SW480 (cell line): ENCODE measurements at regions not wholly inside any gene's neighbourhood (a gene's known extent, or its start where the extent isn't known, plus 50 kb on each side); places are given as distances from the start of the nearest gene placed in this dataset.
A peak's percentile ranks its signal among the peaks of the same experiment; 100 is the strongest.

Experiments
- DNase-seq: peaks from one replicate; pipeline ENCODE4 v3.0.0-alpha.2; 2016; ENCODE audit warnings: low spot score

DNA sequence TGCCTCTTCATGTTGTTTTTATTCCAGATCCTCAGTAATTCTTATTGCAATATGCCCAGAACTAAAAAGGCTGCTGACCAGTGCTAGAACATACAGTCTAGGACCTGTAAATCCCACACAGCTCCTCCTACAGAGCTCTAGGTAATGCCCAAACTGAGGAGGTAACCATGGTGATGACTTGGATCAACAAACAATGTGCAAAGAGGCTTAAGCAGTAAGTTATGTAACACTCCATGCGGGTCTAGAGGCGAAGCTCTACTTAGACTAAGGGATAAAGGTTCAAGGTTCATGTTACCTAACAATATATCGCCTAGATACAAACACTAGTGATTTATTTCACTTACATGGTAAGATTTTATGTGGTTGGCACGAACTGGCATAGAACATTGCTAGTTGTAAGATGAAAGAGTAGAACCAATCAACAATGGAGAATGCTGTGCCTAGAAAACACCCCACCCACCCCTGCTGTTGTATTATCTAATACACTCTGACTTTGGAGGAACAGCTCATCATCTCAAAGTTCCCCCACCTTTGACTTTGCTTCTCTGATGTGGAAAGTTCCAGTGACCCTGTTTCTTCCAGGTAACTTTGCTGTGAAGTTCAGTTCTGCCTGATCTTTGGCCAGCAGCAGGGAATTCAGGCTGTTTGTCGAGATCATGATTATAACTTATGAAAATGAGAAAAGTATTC lies 242.4 kb downstream of the ALDH8A1 start:
- peak; percentile 29 for DNase-seq

DNA sequence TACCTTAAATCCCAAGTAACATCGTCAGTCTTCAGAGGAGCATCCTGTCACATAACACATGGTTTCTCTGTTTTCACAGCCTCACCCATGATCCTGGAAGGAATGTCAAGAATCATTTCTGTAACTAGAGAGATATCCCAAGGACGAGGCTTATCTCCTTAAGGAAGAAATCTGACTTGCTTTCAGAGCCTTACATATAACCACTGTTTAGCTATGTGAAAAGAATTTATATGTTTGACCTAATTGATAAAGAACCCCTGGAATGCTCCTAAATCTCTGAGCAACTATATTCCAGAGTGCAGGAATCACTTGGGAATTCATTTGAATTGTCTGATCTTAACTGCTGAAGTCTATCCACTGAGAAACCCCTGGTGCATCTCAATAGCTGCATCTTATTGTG lies 243.1 kb downstream of the ALDH8A1 start:
- DNase-seq = no peak

DNA sequence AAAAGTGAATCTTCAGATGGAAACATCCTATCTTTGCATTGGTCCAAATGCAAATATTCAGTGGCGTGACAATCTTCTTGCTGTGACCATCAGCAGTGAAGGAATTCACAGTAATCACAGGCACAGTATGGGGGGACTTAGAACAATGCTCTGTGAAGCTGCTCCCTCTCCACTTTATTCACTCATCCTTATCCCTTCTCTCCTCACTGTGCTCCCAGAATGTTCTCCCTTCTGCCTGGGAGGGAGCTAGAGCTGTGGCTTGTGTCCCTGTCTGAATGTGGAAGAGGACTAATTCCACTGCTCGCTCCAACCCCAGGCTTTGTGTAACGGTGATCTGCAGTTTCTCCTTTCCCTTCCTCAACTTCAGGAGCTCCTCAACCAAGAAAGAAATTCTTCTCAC lies 243.7 kb downstream of the ALDH8A1 start:
- DNase-seq = no peak

DNA sequence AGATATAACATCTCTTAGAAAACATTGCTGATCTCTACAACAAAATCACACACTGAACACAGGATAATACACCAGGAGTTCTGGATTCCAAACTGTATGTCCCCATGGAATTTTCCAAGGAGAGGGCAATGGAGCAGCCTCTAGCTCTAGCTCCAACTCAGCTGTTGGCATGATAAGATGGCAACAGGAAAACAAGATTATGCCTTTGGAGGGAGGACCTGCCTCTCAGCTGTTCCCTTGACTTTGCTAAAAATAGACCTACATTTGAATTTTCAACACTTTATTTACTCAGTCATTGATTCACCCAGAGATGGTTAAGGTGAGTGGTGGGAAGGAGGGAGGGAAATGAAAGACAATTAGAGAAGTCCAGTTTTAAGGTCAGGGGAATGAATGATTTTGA lies 246.7 kb downstream of the ALDH8A1 start:
- DNase-seq = no peak

DNA sequence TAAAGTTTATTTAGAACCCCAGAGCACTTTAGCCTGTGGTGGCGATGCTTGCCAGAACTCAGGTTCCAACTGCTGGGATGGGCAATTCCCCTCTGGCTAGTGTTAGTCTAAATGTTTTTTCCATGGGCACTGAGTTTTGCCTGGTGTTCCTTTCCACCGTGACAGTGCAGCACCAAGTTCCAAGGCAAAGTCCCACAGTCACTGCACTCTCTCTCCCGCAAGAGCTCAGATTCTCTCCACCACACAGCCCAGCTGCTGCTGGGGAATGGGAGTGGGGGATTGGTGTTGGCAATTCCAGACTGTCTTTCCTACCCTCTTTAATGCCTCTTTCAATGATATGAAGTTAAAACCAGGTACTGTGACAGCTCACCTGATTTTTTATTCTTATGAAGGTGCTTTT lies 247.6 kb downstream of the ALDH8A1 start:
- DNase-seq = no peak

DNA sequence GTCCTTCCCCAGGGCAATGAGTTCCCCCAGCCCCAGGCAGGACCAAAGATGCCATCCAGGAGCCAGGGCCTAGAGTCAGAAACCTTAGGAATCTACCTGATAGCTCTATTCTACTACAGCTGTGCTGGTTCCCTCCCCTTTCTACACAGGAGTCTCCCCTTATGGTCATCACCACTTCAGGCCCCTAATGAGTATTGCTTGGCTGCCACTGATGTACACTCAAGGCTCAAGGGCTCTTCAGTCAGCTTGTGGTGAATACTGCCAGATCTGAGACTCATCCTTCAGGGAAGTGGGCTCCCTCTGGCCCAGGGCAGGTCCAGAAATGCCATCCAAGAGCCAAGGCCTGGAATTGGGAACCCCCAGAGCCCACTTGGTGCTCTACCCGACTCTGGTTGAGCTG lies 248.6 kb downstream of the ALDH8A1 start:
- DNase-seq = no peak

DNA sequence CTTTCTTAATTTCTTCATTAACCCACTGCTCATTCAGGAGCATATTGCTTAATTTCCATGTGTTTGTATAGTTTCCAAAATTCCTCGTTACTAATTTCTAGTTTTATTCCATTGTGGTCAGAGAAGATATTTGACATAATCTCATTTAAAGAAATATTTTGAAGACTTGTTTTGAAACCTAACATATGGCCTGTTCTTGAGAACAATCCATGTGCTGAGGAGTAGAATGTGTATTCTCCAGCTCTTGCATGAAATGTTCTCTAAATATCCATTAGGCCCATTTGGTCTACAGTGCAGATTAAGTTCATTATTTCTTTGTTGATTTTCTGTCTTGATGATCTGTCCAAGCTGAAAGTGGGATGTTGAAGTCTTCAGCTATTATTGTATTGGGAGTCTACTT lies 251.7 kb downstream of the ALDH8A1 start:
- DNase-seq = no peak

DNA sequence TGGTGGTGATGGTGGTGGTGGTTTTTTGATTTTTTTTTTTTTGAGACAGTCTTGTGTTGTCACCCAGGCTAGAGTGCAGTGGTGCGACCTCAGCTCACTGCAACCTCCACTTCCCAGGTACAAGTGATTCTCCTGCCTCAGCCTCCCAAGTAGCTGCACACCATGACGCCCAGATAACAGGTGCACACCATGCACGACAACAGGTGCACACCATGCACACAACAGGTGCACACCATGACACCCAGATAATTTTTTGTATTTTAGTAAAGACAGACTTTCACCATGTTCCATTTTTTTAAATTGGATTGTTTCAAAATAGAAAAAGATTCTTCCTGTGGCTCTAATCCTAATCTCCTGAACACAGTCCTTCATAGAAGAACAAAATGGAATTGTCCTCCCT lies 257.9 kb downstream of the ALDH8A1 start:
- no peak for DNase-seq

DNA sequence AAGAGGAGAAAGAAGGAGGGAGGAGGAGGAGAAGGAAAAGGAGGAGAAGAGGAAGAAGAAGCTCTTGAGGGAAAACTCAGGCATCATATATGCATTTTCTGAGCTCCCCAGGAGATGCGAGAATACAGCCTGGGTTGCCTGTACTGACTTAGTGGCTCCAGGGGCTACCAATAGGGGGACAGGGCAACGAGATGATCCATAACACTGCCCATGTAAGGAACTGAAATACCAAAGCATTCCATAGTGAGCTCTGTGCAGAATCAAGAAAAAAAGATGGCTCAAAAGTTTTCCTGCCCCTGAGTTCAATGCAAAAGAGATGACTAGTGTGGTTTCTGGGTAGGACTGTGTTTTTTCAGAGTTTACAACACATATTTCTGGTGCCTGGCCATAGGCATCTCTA lies 258.7 kb downstream of the ALDH8A1 start:
- no peak for DNase-seq

DNA sequence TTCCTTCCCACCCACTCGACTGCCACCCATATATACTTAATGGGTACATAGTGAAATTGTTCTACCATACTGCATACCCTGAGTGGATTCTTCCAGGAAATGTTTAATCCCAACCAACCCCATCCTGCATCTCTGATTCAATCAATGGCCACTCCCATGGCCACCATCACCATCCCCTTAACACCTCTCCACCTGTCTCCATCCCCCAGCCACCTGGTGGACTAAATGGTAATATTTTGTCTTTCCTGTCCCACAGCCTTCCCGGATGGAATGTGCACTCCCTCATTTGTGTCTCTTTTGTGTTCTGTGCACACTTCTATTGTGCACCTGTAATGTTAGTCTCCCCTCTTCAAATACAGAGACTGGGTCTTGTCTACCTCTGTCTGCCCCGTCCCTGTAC lies 259.9 kb downstream of the ALDH8A1 start:
- no peak for DNase-seq

DNA sequence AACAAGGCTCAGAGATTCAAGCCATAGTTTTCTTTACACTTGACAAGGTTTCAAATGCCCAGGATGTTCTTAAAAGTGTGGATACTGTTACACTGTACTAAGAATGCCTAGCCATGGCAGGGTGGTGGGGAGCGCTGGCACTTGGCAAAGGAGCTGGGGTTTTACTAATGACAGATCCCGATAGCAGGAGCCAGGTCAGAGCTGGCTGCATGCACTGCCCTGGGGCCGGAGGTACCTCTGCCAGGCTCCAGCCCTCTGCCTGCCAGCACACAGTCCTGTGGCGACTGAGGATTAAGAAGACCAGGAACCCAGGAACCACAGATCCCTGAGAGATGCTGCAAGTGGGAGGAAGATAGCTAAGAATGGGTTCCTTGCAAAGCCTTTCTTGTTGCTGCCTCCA lies 260.3 kb downstream of the ALDH8A1 start:
- DNase-seq = no peak

DNA sequence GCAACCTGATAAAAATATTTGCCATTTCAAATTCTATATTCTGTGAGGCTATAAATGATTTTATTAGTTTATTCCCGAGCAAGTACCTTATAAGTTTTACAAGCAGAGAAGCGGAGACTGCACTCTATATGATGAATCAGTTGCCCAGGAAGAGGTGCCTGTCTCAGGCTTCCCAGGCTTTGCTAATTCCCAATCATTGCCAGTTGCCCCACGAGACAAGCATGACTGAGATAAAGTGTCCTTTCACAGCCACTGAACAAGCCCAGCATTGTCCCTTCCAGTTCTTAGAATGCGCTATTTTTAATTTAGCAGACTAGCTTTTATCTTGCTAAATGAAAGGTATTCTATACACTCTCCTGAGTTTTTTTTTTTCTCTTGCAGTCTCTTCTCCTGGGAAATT lies 260.7 kb downstream of the ALDH8A1 start:
- no peak for DNase-seq

DNA sequence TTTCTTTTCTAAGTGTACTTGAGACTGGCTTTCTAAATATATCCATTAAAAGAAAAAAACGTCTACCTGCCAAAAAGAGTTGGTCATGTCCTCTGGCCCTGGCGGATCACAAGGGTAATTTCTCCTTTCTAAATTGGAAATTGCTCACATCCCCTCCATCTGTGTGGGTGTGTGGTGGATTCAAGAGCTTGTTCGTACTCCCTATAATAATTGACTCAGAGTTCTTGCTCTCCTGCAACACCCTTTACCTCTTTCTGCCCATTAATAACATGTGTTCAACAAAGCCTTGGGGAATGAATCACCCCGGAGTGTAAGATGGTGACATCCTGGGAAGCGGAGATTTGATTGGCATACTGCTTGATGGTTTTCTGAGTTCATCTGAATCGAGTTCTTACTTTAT lies 263.8 kb downstream of the ALDH8A1 start:
- DNase-seq = no peak

DNA sequence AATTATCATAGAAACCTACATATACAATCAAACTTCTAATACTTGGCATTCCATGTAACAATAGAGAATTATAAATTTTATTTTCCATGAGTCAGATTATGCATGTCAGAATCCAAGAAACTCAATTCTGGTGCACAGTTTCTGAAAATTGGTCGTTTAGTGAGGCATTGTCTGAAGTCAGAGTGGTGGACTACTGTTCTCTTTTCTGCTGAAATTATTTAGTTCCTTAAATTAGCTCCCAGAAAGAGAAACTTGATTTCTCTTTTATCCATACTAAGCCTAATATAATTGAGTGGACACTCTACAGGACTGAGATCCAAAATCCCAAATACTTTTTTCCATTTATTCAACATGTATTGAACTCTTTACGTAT lies 265.5 kb downstream of the ALDH8A1 start:
- no peak for DNase-seq

DNA sequence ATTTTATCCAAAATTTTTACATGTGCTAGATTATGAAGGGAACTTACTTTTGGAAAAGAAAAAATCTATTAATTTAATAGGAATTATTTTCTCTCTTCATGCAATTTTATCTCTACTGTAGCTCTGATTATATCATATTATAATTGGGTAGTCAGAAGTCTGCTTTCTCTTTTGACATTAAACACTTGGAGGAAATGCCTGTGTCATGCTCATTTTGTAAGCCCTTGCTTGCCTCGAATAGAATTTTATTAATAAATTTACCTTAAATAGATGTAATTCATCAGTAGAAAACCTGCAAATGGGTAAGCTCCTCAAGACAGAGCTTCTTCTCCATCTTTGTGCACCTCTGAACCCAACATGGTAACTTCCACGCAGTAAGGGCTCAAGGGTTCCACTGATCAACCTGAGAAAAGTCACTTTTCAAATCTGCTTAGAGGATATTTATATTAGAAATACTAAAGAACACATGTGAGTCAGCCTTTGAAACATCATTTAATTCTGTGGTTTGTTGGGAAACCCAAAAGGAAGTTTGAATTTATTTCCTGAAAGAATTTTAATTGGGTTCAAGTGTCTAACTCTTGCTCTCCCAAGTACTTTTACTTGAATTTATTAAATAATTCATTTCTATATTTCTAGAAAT lies 266.0 kb downstream of the ALDH8A1 start:
- no peak for DNase-seq

DNA sequence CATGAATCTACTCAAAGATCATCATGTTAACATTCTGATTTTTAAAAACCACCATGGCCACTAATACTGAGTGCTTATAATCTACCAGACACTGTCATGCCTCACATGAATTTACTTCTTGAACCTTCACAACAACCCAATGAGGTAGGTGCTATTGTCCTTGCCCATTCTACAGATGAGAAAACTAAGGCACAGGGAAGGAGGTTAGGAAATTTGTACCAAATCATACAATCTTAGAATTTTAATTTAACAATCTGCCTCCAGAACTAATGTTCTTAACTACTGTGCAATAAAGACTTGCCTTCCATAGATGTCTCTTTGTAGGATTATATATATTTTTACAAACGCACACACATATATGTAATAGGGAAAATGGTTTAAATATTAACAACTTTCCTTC lies 269.5 kb downstream of the ALDH8A1 start:
- no peak for DNase-seq

DNA sequence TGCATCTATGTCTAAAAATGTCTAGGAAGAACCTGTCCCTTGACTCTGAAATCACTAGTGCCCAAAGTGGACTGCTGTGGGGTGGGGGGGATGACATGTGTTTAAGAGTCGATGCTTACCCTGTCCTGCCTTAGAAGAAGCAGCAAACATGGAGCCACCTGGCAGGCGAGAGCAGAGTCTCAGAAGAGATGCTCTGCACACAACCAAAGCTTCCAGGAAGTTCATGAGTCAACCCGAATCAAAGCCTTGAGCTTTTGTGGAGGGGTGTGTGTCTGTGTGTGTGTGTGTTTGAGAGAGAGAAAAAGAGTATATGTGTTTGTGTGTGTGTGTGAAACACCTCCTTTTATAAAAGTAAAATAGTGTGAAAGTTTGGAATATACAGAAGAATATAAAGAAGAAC lies 269.9 kb downstream of the ALDH8A1 start:
- no peak for DNase-seq

DNA sequence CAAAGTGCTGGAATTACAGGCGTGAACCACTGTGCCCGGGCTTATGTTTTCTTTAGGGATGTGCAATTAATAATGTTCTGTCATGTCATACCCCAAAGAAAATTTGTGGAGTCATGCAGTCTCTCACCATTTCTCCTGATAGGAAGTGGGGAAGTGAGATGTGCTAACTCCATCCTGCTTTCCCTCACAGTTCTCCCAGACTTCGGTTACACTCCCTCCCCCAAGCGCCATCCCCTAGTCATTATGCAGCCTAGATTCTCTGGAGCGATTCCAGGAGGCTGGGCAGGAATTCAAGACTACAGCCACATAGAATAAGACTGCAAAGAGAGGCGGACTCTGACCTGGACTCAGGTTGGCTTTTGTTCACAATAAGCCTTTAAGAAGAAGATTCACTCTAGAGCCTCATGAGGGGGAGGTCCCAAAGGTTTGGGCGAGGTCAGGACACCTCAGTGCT lies 271.4 kb downstream of the ALDH8A1 start:
- no peak for DNase-seq

DNA sequence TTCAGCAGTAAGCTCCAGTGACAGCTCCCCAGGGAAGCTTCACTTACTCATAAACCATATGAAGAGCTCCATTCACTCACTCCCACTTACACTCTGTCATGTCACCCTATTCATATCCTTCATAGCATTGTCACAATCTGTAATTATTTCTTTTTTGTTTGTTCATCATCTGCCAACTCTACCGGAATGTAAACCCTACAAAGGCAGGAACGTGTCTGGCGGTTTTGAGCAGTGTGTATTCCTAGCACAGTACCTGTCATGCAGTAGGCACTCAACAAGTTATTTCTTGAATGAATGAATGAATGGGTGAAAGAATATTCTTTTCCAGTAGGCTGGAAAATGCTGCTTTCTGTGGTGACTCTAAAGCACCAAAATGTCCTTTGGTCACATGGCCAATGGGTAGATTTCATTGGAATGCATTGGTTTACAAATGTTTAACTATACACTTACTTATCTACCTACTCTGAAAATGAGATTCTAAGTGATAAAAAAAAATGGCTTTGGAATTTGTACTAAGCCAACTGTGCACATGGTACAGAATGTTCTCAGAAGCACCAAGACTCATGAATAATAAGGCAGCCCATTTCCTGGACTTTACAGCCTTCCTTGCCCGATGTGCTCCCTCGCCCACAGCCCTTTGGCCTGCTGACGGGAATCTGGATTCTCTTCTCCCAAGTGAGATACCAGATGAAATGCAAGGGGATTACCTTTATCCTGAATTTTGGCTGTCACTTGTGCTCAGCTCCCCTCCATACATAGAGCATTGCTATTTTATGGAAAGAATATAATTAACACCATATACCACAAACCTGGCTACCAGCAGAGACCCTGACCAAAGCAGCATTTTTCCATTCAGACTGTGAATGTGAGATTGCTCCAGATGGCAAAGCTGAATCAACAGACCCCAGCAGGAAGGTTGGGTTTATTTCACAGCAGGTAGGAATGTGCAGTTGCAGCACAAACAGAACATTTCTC lies 273.3 kb downstream of the ALDH8A1 start:
- DNase-seq = no peak

DNA sequence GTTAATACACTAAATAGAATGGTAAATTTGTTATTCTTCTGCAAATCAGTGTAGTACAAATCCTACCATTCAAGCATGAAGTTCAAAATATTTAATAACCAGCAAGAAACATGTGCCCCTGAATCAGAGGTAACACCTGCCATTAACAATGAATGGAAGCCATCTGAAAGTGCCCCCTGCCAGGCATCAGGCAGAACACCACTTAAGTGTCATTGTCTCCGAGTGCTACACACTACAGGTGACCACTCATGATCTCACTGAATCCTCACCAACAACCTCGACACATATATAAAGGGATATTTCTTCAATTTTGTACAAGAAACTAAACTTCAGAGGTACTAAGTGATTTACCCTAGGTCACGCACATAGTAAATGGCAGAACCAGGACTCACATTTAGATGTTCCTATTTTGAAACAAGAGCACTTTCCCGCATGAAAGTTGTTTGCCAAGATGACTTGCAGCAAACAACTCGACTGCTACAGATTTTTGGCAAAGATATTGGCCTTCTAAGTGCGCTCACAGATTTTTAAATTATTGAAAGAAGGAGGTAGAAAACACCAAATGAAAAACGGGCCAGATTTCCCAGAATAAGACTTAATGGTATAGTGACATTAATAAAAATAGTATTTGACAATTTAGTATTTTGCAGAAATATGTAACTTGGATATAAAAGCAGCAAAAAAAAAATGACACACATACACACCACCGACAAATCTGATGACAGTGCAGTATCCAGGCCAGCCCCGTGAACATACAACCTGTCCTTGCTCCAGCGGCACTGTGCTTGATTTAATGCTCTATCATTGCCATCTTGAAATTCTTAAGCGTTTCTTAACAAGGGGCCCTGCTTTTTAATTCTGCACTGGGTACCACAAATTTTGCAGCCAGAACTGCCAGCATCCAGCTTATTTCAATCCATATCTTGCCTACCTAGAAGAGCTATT lies 274.5 kb downstream of the ALDH8A1 start:
- no peak for DNase-seq

DNA sequence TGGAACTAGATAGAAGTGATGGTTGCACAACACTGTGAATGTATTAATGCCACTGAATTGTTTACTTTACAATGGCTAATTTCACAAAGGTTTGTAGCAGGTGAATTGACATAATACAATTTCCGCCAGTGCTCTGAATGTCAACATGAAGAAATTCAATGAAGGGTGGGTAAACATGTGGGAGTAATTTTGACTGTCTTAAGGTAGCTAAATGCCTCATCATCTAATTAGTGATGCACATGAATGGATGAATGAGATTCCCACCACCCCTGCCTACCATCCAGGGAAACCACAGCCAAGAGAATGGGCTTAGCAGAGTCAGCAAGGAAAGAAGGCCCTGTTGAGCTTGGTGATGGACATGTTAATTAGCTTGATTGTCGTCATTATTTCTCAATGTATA lies 275.3 kb downstream of the ALDH8A1 start:
- DNase-seq = no peak

DNA sequence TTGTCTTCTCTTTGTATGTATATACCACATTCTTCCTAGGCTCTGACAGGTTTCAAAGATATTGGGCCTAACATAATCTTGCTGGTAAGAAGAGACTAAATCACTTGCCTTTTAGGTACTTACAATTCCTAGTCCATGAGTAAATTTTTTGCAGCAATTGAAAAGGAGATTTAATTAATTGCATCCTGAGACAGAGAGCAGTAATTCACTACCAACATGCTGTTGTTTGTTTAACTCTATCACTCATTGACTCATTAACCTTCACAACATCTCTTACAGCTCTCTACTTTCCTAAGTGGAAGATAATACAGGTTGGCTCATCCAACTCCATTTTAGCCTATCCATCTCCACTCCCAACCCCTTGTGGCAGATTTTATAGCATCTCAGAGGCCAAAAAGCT lies 280.4 kb downstream of the ALDH8A1 start:
- no peak for DNase-seq
